Cerebellar cortex (tissue), 1 donor: ENCODE measurements at regions not wholly inside any gene's neighbourhood (a gene's known extent, or its start where the extent isn't known, plus 50 kb on each side); places are given as distances from the start of the nearest gene placed in this dataset.
"Not testable (repeated sequence)": the region's sequence is repeated elsewhere in the genome, so short reads cannot be mapped to it uniquely, and the experiment has no call there.

Experiments
- DNase-seq: peaks from one replicate; pipeline ENCODE4 v3.0.0-alpha.2; 2015; ENCODE audit warnings: low spot score

DNA sequence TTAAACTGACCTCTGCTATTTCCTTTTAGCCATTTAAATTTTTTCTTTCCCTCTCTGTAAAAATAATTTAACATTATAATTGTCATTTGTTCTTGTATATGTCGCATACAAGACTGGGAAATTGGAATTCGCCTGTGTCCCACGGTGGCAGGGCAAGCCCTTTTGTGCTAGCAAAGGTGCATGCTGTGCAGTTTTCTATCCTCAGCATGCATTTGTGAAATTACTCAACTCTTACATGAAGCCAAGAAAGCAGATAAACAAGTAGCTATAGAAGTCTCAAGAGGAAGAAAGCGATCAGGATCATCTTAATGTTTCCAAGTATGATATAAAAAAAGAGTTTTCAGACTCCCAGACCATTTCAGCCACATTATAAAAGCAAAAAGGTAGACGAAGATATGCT, 392.6 kb upstream of the CHST9 start:
- DNase-seq, result no peak

DNA sequence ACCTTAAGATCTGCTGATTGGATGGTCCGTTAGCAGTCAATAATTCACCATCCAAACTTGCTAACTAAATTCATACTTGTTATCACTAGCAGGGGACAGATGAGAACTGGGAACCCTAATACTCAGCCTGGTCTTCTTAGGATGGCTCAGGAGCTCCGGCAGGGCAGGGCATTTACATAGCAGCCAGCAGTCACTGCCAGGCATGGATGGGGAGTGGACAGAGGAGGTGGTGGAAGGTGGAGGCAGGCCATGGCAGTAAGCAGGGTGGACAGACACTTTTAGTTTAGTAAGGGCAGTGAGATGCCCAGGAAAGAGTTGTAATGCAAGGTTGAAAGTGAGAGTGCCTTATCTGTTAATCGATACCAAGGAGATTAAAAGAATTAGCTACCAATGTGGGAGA, 392.2 kb upstream of the CHST9 start:
- DNase-seq, result no peak

DNA sequence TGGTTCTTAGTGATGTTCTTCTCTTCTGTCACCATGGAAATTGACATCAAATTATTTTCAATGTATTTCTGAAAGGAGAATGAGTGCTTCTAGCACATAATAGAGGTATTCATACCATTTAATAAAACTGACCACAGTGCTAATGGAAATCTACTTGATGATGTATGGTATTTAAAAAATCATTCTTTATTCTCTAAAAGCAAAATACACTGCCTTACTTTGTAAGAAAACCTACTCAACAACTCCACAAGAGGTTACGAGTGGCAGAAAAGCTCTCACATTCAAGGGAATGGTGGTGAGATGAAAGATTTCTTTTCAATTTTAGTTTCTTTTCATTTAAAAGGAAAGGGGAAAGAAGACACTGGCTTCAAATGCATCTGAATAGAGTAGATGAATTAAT, 382.3 kb upstream of the CHST9 start:
- no peak for DNase-seq

DNA sequence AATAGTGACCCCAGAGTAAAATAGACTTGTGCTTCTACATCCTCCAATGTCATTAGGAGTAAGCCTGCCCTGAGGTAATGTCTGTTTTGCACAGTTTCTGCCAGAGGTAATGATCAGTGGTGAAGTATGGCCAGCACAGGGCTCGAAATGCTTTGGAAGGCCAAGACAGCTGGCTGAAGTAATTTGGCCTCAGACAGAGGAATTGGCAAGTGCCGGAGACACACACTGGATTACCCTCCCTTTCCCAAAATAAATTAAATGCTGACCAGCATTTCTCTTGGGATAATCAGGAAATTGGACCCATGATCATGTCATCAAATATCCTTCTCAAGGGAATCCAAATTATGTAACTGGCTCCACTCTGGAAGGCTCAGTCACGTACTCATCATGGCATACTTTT, 379.0 kb upstream of the CHST9 start:
- no peak for DNase-seq

DNA sequence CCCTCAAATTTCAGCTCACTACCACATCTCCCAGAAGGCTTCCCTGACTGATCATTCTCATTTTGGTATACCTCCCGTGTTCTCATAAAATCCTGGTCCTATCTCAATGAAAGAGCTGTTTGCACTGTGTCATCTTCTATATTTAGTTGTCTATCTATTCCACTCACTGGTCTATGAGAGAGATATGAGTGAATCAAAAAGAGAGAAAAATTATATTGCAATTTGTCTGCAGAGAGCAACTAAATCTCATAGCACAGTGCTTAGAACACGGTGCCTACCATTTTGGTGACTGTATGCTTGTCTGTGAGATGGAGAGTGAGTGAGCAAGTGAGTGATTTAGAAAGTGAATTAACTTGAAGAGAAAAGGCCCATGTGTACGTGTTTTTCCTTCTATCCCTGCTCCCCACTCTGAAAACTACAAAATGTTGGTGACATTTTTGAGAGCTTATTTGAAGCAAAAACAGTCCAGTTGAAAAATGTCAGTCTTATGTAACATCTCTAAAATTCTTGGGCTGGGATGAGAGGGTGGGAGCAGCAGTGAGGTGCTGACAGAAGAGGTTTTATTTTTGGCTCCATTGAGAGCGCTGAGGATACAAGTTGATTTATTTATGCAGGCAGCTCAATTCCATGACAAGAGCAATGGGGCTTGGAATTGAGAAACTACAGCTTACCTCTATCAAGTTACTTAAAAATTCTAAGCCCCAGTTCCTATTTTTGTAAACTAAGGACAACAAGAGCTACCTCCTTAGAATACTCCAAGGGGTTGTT, 373.5 kb upstream of the CHST9 start:
- DNase-seq, result no peak

DNA sequence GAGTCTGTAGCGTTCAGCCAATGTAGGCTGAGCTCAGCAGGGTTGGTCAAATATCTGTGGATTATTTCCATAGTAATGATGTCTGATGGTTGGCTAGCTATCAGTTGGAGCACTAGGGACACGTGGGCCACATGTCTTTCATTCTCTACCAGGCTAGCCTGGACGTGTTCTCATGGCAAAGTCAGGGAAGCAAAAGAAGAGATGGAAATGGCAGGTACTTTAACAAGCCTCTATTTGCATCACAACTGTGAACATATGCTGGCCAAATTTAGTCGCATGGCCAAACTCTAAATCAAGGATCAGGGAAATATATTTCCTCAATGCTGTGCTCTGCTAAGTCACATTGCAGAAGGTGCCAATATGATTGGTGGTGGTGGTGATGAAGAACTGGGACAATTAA, 371.6 kb upstream of the CHST9 start:
- no peak for DNase-seq

DNA sequence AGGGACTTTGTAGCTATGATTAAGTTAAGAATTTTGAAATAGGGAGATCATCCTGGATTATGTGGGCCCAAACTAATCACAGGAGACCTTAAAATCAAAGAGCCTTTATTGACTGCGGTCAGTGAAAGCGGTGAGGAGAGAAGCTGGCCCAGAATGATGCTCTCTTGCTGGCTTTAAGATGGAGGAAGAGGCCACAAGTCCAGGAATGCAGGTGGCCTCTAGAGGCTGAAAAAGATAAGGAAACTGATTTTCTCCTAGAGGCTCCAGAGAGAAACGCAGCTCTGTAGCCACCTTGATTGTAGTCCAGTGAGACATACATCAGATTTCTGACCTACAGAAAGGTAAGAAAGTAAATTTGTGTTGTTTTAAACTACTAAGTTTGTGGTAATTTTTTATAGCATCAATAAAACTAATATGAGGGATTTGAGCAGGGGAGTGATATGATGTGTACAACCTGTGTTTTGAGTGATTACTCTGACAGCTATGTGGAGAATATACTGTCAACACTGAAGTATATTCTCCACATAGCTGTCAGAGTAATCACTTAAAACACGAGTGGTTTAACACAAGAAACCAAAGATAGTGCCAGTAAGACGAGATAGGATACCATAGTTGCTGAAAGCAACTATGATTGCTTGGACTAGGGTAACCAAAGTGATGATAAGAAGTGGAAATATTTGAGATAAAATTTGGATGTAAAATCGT, 364.4 kb upstream of the CHST9 start:
- DNase-seq, result no peak

DNA sequence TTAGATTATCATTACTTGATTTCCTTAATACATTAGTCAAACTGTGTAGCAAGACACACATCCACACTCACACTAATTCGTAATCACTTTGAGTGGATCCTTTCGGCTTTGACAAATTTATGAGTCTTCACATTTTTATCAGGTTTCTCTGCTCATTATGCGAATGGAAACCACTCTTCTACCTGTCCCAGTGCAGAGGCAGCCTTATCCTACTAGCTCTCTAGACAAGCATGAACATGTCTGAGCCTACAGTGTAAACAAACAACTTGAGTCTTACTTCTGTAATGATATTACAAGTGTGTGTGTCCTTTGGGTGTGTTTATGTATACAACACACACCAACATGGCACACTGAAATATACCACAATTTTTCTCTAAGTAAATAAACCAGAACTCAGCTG, 361.9 kb upstream of the CHST9 start:
- DNase-seq, result no peak

DNA sequence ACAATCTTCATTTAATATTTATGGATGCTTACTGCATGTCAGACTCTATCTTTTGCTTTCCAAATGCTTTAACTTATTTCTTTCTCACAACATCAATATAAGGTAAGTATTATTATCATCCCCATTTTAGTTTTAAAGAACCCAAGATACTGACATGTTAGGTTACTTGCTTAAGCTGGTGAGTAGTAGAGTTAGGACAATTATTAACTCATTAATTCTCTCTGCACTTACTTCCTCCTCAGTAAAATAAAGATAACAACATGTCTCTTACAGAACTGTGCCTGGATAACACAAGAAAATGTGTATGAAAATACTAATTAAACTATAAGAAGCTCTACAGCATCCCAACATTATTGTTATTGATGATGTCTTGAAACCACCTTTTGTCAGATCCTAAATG, 359.1 kb upstream of the CHST9 start:
- DNase-seq, result no peak

DNA sequence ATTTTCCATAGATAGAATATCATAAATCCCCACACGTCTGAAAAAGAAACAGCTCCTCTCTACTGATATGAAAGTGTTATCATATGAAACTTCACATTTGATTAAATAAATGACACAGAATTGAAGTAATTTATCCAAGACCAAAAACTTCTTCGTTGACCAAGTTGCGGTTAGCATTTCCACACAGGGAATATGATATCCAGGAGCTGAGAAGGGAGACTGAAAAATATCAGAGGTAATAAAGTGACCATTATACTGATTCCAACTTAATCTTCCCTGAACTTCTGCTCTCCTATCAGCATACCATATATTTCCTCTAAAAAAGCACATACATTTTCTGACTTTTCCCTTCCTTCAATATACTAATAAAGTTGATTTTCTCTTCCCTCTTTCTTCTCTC, 356.2 kb upstream of the CHST9 start:
- no peak for DNase-seq

DNA sequence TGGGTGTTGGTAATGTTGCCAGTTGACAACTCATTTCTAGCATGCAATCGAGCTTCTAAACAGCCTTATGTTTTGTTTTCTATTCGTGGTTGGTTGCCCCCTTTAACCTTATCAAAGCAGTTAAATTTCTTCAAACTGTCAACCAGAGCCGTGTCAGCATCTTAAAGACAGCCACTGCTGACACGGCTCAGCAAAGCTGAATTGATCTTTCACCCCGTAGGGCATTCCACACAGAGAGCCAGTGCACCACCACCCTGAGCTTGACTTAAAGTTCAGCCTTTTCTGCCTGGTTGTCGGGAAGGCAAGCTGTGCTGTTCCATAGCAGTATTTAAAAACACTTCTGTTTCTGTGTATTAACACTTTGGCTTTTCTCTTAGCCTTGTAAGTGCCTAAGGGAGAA, 355.0 kb upstream of the CHST9 start:
- no peak for DNase-seq

DNA sequence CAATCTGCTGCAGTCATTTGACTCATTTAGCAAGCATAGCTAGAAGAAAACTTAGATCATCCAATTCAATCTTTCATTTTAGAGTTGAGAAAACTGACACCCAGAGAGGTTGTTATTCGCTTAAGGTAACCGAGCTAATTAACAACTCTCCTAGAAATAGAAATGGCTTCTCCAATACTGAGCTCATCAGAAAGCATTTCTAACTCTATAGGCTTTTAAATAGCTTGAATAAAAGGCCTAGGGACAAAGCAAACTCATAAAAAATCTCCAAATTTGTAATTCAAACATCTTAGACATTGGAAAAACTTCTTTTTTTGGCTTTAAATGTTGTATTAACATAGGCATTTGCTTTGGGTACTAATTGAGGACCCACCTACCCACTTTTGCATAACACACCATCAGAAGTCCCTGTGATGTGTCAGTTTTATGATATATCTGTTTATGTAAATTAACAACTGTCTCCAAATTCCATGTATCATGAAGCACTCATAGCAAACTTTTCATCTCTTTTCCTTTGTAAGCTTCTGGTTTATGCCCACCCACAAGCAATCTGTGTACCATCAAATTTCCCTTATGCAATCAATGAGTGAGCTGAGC, 343.9 kb upstream of the CHST9 start:
- DNase-seq, result no peak

DNA sequence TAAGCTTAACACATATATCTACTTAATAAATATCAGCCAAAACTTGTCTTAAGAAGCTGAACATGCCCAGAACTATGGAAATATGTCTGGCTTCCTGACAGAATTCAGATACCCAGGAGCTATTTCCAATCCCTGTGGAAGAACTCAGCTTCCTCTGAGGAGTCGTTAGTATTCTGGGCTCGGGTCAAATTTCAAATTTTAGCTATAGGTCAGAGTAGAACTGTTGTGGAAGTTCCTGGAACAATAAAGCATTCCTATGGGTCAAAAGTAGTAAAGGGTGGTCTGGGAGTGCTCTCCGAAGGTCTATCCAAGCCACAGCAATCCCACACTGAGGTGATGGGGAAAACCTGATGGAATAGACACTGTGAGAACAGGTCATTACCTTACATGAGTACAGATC, 342.7 kb upstream of the CHST9 start:
- no peak for DNase-seq

DNA sequence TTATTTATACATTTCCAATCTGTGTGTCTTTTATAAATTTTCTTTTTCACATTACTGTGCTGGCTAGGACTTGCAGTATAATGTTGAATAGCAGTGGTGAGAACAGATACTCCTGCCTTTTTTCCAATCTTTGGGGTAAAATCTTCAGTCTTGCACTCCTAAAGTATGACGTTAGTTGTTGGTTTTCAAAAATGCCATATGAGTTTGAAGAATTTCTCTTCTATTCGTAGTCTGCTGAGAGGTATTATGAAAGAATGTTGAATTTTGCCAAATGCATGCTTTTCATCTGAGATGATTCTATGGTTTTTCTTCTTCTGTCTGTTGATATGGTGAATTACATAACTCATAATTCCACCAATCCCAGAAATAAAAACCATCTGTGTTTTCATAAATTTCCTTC, 335.3 kb upstream of the CHST9 start:
- DNase-seq, result no peak

DNA sequence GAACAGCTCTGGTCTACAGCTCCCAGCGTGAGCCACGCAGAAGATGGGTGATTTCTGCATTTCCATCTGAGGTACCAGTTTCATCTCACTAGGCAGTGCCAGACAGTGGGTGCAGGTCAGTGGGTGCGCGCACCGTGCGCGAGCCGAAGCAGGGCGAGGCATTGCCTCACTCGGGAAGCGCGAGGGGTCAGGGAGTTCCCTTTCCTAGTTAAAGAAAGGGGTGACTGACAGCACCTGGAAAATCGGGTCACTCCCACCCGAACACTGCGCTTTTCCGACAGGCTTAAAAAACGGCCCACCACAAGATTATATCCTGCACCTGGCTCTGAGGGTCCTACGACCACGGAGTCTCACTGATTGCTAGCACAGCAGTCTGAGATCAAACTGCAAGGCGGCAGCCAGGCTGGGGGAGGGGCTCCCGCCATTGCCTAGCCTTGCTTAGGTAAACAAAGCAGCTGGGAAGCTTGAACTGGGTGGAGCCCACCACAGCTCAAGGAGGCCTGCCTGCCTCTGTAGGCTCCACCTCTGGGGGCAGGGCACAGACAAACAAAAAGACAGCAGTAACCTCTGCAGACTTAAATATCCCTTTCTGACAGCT, 325.0 kb upstream of the CHST9 start:
- not testable (repeated sequence) for DNase-seq

DNA sequence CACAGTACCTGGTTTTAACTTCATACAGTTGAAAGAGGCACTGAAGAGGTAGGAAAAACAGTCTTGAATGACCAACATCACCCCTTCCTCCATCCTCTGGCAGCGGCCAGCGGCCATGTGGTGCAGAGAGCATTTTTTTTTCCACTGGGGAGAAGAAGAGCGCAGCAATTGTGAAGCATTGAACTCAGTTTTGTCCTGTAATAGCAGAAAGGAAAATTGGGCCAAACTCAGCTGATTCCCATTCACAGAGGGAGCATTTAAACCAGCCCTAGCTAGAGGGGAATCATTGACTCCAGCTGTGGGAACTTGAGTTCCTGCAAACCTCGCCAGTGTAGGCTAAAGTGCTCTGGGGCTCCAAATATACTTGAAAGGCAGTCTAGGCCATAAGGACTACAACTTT, 316.6 kb upstream of the CHST9 start:
- no peak for DNase-seq

DNA sequence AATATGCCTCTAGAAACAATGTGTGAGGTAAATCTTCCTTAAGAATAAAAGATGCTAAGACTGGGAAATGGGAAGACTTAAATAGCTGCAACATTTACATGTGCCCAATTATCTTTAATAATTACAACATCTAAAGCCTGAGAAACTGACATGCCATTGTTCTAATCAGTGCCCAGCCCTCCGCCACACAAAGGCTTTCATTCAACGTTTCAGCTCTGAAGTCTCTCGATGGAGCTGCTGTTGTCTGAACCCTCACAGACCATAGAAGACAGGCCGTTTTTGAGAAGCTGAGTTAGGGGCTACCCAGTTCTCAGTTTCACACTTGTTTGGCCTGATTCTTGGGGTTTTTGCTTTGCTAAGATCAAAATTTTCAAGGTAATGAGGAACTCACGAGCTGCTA, 315.4 kb upstream of the CHST9 start:
- no peak for DNase-seq

DNA sequence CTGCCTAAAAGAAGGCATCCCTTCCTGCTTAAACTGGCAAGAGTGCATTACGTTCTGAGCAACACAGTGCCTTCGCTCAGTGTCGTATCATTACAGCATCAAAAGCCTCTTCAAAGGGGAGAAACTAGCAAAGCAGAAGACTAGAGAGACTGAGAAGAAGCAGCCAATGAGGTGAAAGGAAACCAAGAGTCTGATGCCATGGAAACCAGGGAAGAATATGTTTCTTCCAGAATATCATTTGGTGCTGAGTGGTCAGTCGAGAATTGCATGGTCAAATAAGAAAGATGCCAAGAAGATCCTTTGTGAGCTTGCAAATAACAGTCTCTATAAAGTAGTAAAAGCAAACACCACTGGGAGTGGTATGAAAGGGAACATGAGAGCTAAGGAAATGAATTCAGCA, 312.1 kb upstream of the CHST9 start:
- no peak for DNase-seq

DNA sequence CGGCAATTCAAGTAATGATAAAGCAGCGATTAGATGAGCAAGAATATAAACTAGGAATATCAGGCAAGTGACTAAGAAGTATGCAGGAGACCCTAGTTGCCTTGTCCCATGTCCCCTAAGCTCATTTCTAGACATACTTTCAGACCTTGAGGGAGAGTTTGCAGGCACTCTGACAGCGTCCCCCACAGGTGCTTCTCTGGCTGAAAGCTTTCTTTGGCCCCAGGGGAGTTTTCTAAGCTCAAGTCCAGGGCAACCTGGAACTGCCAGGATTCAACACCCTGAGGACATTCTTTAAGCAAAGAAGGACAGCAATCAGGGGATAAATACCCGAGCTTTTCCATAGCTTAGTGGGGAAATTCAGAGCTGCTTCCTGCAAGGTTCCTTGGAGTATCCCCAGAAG, 308.1 kb upstream of the CHST9 start:
- DNase-seq, result no peak

DNA sequence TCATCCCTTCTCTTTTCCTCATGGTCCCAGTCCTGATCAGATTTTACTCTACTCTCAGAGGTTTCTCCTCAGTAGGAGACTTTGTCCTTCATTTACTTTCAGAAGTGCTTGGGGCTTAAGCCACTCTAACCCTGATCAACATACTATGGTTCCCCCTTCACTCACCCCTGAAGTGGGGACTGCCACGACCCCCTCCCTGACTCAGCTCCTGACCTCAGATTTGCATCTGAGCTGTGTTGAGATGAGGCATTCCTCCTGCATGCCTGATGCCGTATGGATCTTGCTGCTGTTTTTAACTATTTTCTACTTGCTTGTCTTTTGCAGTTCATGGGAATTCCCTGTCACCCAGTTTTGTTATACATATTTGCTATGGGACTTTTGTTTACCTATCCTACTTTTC, 306.7 kb upstream of the CHST9 start:
- DNase-seq, result no peak

DNA sequence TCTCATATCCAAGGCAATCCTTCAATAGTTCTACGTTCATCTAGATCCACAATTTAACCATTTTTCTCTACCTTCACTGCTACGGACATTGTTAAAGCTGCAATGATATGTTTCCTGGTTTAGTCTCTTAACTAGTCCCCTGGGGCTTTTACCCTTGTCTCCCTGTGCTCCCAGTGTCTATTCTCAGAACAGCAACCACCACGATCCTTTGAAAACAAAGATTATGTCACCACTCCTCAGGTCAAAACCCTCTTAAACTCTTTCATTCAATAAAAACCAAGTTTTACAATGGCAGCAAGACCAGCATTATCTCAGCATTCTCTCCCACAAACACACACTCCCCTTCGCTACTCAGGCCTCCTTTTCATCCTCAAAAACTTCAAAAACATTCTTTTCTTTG, 298.2 kb upstream of the CHST9 start:
- DNase-seq, result no peak

DNA sequence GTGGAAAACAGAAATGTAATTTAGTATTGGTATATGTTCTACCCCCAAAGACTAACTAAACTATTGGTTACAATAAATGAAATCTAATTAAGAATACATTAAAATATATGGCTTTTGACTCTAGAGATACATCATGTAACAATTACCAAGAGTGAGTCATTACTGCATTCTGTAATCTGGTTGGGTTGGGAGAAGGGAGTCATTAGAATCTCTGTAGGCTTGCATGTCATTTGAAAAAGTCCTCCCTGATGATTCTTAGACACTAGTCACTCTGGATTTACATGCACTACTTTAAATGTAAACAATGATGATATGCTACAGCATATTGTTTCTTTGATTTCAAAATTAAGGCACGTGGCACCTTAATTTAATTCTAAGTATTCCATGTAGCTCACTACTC, 293.4 kb upstream of the CHST9 start:
- DNase-seq, result no peak

DNA sequence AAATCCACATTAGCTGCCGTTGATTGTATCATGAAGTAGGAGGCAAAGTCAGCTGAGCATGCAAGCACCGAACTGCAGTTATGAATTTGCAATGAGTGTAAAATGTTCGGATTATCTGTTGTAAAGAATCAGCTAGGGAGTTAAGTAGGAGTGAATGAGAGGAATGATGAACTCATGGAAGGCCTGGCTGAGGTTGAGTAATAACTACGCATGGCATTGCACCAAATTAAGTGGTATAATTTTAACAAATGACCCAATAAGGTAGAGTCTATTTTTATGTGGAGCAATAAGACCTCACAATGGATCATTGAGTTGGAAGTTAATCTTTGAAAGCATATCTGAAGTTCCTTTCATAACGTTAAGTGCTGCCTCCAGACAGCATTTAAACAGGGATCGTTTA, 288.2 kb upstream of the CHST9 start:
- DNase-seq, result no peak
